Fibroblast of skin of back (primary cell): ENCODE measurements at regions not wholly inside any gene's neighbourhood (a gene's known extent, or its start where the extent isn't known, plus 50 kb on each side); places are given as distances from the start of the nearest gene placed in this dataset.
A peak's percentile ranks its signal among the peaks of the same experiment; 100 is the strongest.

Source experiments
- DNase-seq: peaks from one replicate; pipeline ENCODE4 v3.0.0-alpha.2; 2013

DNA sequence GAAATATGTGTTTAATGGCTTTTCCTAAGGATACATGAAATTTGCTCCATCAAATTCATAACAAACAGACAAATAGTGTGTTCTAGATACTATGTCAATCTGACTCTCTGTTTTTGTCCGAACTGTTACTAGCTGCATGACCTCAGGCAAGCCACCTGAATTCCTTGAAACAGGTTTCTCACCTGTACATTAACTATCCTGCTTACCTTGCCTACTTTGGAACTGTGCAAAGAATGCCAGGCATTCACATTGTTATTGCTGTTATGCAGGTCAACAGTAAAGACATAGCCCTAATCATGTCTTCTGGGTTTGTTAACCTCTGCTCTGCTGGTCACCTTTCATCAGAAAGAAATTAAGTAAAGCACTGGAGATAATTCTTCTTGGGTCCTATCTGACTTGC, 1283.9 kb upstream of the CELF2 start:
- no peak for DNase-seq

DNA sequence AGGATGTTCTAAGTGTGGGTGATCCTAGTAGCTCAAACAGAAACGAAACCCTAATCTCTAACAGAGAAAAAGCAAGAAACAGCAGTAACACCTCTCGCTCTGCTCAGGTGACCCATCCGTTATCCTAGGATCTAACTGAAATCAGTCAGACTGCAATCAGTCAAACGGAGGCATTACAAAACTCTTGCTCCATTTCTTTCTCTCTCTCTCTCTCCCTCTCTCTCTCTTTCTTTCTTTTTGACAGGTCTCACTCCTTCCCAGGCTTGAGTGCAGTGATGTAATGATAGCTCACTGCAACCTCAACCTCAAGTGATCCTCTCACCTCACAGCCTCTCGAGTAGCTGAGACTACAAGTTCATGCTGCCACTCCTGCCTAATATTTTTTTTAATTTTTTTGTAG, 1283.5 kb upstream of the CELF2 start:
- no peak for DNase-seq

DNA sequence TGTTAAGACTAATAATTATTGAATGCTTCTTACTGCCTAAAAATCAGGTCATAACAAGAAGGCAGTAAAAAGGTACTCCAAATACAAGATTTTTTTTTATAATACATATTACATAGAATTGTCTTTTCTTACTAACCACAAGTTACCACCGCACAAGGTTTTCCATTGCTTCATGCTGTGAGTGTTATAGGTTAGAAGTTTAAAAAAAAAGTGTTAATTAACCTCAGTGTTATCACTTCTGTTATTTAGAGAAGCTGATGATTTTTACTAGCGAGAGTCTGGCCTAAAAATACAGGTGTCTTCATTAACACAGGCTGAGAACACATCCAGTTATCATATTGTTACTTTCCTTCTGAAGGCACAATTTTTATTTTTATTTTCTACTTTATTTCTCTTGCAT, 1281.9 kb upstream of the CELF2 start:
- DNase-seq = no peak

DNA sequence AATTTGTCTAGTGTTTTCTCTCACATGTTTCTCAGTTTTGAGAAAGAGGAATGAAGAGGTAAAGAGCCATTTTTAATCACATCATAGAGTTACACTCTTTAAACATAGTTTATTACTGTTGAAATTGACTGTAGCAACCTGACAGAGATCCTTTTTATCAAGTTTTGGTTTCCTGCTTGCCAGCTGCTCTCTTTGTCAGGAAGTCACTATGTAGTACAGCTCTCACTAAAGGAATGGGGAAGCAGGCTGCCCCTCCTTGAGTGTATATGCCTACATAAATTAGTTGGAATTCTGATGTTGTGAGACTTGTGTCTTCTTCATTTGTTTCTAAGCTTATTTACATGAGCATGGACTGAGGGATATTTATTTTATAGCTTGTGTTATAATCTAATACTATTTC, 1274.0 kb upstream of the CELF2 start:
- DNase-seq = peak; percentile 15

DNA sequence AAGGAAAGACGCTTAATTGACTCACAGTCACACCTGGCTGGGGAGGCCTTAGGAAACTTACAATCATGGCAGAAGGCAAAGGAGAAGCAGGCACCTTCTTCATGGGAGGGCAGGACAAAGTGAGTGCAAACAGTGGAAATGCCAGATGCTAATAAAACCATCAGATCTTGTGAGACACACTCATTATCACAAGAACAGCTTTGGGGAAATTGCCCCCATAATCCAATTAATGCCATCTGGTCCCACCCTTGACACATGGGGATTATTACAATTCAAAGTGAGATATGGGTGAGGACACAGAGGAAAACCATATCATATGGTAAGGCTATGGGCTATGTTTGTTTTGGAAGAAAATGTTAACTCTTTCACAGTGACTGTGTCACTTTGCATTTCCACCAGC, 1272.5 kb upstream of the CELF2 start:
- DNase-seq = no peak

DNA sequence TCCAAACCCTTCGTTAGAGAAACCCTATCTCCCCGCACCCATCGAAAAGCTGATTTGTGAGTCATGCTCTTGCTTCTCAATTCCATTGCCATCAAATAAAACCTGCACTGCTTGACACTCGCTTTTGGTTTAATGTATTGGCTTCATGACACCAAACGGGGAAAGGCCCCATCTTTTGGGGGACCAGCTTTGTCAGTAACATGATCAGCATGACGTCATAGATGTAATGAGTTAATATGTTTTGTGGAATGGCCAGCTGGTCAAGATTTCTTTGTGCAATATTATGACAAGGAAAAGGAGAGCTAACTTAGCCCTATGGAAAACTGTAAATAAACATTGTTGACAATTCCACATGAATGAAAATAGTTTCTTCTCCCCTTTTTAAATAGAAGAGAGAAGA, 1260.5 kb upstream of the CELF2 start:
- no peak for DNase-seq

DNA sequence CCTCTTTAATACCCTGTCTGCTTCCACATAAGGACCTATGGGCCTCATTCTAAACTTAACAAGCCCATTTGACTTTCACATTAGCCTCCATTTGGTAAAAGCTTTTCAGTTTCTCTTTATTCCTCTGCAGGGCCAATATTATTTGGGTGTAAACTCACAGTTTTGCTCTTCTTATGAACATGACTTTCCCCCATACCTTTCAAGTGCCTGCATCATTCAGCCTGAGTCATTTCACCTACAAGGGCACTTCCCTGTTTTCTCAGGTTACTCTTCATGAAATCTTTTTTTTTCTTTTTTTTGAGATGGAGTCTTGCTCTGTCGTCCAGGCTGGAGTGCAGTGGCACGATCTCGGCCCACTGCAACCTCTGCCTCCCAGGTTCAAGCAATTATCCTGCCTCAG, 1258.1 kb upstream of the CELF2 start:
- no peak for DNase-seq

DNA sequence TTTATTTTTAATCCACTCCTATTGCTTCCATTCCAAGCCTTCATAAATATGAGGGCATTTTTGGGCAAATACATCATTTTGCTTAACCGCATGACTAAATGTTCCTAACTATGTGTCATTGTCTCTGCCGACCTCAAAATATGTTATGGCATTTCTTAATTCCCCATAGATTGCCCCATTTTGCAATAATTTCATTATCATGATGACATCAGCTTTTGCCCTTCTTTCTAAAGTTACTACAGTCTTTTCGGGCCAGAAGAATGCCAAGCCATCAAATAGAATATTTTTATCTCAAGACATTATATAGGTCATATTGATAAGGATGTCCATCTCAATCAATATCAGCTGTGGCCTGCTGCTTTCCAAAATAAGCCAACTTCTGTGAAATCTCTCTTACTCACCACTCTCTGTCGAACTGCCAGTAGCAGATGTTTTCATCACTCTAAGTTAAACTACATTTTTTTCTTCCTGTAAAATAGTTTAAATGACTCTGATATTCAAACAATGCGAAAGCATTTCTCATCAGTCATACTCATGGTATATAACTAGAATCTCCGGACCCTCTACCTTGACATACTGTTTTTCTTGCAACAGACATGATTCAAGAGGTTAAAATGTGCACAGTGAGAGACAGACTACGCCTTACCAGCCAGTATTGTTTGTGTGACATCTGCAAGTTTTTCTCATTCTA, 1254.6 kb upstream of the CELF2 start:
- DNase-seq = peak; percentile 97

DNA sequence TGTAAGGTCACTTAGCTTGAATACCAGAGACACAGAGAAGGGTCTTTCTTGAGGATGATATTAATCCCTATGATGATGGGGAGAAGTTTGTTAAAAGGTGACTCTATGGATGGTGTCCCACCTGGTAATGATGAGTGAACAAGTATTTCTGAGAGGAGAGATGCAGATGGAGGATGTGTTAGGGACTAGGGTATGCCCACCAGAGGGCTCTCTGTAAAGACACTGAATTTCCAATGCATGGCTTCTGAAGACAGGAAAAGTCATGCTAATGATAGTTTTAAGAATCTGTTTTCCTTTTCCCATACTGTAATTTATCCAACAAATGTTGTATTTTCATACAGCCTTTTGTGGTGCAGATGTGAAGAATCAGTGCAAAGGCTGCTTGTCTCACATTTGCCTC, 1250.9 kb upstream of the CELF2 start:
- no peak for DNase-seq

DNA sequence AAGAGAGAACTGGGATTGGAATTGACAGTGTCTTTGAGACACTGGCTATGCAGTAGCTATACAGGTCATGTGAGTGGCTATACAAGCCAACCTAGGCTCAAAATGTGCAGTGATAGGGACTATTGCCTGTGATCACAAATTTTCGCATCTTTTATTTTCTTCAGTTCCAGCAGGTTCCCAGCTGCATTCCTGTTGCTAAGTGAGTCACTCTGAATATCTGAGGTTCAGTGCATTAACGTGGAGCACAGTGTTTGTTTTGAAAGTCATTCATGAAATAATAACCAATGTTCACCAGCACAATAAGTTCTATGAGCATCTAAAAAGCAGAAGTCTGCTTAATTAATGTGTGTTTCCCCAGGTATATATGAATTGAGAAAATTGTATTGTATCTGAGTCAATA, 1236.0 kb upstream of the CELF2 start:
- DNase-seq = peak; percentile 54

DNA sequence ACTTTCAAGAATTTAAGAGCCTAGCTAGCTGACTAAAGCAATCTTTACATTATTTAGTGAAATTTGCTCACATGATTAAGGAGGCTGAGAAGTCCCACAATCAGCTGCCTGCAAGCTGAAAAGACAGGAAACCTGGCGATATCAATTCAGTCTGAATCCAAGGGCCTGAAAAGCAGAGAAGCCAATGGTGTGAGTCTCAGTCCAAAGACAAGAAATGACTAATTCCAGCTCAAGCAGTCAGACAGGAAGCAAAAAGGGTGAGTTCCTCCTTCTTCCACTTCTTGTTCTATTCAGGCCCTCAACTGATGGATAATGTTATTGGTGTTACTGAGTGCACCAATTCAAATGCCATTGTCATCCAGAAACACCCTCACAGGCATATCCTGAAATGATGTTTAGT, 1231.6 kb upstream of the CELF2 start:
- DNase-seq = peak; percentile 65

DNA sequence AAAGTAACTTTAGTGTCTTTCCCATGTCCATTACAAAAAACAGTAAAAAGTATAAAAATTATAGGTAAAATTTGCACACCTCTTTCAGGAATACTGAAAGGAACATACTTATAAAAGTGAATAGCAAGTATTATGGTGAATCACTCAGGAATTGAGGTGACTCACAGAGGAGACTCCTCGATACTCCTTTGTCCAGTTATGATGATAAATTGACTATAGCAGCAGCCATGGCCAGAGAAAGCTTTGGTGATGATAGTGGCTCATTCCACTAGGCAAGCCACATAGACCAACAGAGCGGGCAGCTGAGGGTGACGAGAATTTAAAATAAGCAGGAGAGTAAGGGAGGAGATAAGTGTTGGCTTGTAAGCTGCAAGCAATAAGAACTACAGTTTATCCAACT, 1231.1 kb upstream of the CELF2 start:
- peak; percentile 74 for DNase-seq

DNA sequence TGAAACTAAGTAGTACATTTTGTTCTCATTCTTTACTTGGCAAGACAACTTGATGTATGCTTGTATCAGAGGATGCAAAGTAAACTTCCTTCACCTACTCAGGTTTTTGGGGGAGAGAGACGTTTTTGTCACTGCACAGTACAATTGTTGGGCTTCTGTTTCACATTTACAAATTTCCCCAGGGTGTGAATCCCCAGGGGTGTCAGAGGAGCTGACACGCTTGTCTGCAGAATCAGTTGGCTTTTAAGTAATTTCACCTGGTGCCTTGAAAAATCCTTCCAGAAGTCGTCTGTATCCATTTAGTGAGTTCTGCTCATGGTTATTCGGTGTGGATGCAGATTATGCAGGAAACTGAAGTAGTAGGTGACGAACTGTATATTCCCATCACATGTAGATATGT, 1227.7 kb upstream of the CELF2 start:
- DNase-seq = no peak

DNA sequence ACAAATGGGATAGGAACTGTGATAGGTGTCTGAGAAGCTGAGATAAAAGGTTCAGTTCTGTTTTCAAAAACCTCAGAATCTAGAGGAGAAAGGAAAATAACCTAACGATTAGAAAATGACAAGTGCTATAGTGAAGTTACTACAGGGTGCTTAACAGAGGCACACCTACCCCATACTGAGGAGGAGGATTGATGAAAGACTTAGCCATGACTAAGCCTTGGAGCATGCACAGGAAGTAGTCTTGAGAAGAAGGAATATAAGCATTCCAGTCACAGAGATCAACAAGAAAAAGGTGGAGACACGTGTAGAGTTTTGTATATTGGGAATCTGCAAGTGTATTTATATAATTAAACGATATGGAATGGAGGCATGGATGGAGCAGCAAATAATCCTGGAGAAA, 1225.5 kb upstream of the CELF2 start:
- DNase-seq = peak; percentile 43

DNA sequence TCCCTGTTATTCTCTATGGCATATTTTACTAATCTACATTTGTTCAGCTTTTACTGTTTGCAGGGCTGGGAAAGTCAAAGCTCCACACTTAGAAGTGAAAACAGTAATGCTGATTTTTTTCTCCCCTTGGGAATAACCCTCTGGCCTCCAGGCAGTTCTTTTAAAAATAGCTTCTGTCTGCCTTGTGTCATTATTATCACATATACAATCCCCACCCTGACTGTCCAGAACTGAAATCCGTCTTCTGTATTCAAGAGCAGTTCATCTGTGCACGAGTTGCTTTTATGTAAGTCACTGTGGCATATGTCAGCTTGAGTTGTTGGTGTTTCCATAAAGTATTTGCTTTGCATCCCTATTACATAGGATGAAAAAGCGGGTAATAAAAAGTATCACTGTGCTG, 1221.1 kb upstream of the CELF2 start:
- peak; percentile 41 for DNase-seq

DNA sequence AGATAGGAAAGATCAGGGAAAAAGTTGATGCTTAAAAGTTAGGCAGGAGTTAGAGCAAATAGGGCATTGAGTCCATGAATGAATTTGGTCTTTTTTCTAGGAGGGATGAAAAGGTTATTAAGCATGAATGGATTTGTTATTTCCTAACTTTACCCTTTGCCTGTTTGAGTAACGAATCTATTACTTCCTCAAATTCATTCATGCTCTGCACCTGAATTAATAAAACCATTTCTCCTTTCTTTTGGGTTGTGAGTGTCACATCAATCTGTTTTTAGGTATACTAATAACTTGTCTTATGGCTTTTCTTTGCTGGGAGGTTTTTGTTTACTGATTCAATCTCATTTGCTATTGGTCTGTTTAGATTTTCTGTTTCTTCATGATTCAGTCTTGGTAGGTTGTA, 1217.7 kb upstream of the CELF2 start:
- DNase-seq = no peak

DNA sequence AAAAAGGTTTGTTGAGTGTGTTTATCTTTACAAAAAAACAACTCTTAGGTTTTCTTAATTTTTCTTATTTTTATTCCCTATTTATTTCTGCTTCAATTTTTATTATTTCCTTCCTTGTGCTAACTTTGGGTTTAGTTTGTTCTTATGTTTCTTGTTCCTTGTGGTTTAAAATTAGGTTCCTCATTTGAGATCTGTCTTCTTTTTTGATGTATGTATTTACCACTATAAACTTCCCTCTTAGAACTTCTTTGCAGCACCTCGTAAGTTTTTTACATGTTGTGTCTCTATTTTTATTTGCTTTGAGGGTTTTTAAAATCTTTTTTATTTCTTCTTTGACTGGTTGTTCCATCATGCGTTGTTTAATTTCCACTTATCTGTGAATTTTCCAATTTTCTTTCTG, 1217.1 kb upstream of the CELF2 start:
- DNase-seq = no peak

DNA sequence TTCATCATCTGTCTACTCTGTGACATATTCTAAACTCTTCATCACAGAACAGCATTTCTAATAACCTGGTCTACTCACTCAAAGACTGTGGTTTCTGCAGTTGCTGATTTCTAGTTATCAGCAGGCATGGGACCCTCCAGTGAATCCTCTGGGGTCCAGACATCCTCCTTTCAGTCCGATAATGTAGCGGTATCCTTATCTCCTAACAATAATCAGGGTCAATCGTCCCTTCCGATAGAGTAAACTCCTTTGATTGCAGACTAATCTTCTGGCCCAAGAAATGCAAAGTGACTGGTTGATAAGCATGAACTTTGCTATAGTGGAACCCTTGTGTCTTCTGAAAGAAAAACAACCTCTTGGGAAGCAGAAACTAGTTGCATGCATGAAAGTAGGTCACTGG, 1209.8 kb upstream of the CELF2 start:
- no peak for DNase-seq

DNA sequence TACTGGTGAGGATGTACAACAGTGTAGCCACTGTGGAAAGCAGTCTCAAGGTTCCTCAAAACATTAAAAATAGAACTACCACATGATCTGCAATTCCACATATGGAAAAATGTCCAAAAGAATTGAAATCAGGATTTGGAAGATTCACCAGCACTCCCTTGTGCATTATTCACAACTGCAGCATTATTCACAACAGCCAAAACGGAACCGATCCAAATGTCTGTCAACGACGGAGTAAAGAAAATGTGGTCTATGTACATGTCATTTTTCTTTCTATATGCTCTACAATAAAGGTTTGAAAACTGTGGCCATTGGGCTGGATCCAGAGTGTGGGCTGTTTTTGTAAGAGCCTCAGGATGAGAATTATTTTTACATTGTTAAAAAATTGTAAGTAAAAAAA, 1206.1 kb upstream of the CELF2 start:
- DNase-seq = no peak

DNA sequence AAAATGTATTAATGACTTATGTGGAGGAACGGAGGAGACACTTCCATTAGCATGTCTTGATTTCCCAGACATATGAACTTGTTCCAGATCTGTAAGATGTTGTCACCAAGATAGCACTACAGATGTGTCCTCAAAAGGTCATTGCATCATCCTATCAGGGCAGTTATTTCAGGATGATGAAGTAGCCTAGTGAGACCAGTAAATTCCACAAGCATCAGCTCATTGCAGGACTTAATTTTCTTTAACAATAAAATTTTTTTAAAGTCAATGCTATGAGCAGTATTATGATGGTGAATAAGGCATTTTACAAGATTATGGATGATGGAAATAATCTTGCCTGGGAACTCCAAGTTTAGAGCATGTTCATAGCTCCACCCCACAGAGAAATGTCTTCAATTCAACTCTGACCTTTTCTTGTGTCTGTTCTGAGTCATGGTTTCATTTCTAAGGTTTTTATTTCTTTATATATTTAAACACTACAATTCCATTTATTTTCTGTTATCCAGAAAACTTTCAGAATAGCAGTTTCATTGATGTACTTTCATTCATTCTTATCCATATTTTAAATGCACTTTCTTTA, 1203.3 kb upstream of the CELF2 start:
- peak; percentile 85 for DNase-seq

DNA sequence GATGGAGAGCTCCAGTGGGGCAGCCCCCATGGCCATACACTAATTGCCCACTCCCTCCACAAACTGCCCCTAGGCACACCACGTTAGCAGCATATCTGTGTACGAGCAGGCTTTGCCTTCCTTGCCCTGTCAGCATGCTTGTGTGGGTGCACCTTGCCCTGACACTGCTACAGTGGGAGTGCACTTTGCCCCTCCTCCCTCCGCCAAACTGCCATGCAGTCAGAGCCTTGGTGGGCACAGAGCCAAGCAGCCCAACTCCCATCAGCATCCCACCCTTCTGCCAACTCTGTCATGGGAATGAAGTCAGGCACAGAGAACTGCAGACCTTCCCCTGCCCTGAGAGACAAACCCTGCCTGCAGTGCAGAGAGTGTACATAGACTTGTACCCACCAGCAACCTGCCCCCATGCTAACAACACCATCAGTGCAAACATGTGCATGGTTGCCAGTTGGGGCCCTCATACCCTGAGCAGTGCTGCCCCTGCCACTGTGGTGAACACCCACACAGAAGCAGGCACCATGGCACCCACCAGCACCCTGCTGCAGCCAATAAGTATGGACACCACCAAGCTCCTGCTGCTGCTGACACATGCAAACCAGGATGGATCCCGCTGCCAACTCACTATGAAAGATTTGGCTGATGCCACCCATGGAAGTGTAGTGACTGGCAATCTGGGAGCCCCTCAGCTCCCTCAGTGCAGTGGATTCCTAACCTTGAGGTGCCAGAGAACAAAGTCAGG, 1197.7 kb upstream of the CELF2 start:
- DNase-seq = no peak

DNA sequence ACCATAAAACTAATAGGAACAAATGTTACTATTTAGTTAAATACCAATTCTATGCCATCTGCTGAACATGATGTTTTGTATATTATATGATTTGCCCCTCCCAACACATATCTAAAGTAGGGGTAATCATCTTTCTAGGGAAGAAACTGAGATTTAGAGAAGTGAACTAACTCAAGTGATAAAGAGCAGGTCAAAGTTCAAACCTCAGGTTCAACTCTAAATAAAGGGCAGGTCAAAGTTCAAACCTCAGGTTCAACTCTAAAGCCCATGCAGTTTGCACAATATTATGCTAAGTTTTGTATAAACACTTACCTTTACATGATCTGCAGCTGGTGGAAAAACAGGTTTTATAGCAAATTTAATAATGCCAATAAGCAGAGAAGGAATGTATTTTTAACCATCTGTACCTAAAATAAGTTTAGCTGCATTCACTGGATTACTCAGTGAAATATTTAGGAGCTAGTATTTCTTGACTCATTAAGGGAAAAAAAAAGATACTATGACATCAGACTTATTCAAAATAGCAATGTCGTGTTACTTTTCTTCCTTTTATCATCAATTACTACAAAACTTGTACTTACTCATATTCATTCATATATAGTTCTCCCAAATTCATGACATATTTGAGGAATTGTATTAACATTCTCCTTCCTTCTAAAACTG, 1194.3 kb upstream of the CELF2 start:
- DNase-seq = peak; percentile 17

DNA sequence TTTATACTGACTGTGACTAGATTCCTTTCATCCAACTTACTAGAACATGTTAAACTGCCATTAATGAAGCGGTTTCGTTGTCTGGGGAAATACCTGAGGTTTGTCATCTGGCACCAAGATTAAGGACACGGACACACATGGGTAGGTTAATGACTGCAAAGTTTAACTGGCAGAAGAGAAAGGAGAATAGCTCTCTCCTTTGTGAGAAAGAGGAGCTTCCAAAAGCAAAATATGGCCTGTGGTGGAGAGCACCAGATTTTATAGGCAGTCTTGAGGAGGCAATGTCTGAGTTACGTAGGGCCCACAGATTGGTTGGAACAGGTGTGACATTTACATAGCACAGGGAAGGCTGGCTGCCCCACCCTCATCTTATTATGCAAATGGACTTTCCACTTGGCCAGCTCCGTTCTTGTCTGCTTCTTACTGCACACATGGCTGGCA, 1193.0 kb upstream of the CELF2 start:
- no peak for DNase-seq
